Endometrium (tissue), 2 donors: ENCODE measurements at regions not wholly inside any gene's neighbourhood (a gene's known extent, or its start where the extent isn't known, plus 50 kb on each side); places are given as distances from the start of the nearest gene placed in this dataset.
A peak's percentile ranks its signal among the peaks of the same experiment; 100 is the strongest.
"Not testable (repeated sequence)": the region's sequence is repeated elsewhere in the genome, so short reads cannot be mapped to it uniquely, and the experiment has no call there.

Experiments used
- FAIRE-seq: peaks from 2 replicates; lab custom pipeline; 2012; peaks lifted over from hg19 to GRCh38; lab: Jason Lieb, UNC
- donor health status: control.
- donor health status: control.

DNA sequence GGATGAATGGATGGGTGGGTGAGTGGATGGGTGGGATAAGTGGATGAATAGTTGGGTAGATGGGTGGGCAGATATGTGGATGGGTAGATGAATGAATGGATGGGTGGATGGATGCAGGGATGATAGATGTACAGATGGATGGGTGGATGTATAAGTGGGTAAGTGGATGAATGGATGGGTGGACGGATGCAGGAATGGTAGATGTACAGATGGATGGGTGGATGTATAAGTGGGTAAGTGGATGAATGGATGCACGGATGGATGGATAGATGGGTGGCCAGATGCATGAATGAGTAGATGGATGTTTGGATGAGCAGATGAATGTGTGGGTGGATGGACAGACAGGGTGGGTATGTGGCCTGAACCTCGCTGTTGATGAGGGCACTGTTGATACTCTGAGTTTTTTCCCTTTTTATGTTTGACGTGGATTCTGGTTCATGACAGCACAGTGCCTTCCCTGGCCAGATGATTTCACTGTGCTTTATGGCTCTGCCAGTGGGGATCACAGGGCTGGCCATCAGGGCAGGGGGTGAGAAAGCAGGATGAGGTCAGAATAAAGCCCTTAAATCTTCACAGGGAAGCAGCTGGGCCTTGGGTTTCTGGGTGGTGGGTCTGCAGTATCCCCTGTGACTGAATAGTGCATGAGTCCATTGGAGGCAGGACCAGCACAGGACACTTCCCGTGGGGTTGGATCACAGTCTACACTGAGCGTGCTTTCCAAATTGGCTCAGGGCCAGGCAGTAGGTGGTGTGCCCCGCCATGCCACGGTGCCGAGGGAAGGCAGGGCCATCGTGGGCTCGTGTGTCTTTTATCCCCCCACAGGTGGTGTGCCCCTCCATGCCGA, 213.2 kb downstream of the BANP start:
- FAIRE-seq = not testable (repeated sequence)

- not testable (repeated sequence) for FAIRE-seq
These were observed 213.9 kb downstream of the BANP start for GRCh38 chr16:88165040-88165544.

- not testable (repeated sequence) for FAIRE-seq
These were observed 214.4 kb downstream of the BANP start for GRCh38 chr16:88165683-88166082.

- peak; percentile 87 for FAIRE-seq
These were observed 215.1 kb downstream of the BANP start for GRCh38 chr16:88166209-88166773.

DNA sequence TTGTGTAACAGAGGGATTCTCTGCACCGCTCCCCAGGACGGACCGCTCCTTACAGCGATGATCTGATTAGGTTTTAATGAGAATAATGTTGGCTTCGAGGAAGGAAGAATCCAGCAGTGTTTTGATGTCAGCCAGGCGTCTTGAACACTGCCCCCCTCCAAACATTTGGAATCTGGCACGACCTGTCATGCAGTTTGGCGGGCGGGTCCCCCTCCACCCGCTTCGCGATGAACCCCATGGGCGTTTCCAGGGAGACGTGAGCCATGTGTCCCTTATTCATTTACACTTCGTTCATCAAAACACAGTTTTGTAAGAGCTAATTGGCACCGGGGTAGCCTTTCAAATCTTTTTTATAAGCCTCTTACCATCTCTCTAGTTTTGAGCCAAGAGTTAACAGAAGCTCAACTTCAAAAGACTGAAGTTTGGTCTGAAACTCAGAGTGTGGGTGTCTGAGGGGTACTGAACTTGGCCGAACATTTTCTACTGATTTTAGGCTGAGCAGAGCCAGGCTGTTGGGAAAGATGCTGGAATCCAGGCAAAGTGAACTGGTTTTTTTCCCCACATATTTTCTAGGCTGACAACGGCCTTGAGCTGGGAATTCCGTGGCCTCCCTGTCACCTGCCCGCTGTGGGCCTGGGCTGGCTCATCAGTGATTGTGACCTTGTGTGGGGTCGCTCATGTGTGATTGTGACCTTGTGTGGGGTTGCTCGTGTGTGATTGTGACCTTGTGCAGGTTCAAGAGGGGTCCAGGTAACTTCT, 214.8 kb upstream of the ZNF469 start:
- FAIRE-seq = not testable (repeated sequence)

- not testable (repeated sequence) for FAIRE-seq
These were observed 214.2 kb upstream of the ZNF469 start for GRCh38 chr16:88168557-88168949.

GRCh38 chr16:88169136-88169830, 213.5 kb upstream of the ZNF469 start:
- not testable (repeated sequence) for FAIRE-seq

- not testable (repeated sequence) for FAIRE-seq
These were observed 213.0 kb upstream of the ZNF469 start for GRCh38 chr16:88169831-88170165.

GRCh38 chr16:88170528-88170991, 212.2 kb upstream of the ZNF469 start:
- FAIRE-seq = no peak

DNA sequence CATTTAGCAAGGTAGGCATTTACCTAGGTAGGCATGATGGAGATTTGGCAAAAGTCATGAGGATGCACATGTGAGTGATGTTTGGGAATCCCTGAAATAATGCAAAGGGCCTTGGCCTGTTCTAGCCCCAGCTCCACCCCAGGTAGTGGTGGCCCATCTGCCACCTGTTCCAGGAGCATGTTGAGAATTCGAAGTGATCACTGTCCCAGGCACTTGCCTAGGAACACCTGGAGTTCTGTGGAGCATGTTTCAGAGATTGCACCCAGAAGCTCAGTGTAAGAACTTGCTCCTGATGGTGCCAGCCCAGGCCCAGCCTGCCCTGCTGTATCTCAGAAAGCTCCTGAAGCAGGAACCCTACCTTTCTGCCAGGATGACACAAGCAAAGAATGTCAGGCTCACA, 211.6 kb upstream of the ZNF469 start:
- not testable (repeated sequence) for FAIRE-seq

- not testable (repeated sequence) for FAIRE-seq
These were observed 206.6 kb upstream of the ZNF469 start for GRCh38 chr16:88176184-88176583.

DNA sequence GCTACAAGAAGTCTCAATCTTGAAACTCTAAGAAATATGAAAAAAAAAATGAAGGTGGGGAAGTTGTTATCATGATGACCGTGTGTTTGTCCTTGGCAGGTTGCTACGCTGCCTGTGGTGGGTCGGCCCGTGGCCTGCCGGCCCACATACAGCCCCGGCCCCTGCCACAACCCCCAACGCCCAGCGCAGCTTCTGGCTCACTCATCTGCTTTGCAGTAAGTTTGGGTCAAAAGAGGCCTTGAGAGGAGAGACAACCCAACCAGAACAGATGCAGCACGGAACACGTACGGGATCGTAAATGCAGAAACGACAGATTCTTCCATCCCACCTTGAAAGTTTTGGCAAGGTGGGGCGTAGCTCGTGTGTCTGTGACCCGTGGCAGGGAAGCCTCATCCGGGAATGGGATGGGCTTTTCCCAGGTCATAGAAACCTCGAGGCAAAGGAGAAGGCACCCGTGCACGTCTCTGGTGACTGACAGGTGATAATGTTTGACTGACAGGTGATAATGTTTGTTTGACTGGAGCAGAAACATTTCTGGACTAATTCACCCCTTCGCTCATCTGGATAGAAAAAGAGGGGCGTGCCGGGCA, 206.1 kb upstream of the ZNF469 start:
- not testable (repeated sequence) for FAIRE-seq

DNA sequence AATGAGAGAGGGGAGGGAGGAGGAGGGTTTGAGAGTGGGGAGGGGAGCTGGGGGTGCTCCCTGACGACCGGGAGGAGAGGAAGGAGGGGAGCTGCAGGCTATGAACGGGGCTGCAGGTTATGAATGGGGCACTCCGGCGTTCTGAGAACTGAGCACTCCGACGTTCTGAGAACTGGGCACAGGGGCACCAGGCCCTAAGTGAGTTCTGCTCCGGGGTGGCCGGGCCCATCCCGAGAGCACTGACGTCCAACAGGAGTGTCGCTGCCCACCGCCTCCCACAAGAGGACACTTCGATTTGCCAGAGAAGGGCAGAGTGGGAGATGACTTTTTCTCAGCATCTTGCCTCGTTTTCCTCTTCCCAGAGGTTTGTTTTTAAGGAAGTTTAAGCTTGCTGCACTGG, 204.5 kb upstream of the ZNF469 start:
- not testable (repeated sequence) for FAIRE-seq

- FAIRE-seq = not testable (repeated sequence)
These were observed 203.9 kb upstream of the ZNF469 start for GRCh38 chr16:88178896-88179295.

DNA sequence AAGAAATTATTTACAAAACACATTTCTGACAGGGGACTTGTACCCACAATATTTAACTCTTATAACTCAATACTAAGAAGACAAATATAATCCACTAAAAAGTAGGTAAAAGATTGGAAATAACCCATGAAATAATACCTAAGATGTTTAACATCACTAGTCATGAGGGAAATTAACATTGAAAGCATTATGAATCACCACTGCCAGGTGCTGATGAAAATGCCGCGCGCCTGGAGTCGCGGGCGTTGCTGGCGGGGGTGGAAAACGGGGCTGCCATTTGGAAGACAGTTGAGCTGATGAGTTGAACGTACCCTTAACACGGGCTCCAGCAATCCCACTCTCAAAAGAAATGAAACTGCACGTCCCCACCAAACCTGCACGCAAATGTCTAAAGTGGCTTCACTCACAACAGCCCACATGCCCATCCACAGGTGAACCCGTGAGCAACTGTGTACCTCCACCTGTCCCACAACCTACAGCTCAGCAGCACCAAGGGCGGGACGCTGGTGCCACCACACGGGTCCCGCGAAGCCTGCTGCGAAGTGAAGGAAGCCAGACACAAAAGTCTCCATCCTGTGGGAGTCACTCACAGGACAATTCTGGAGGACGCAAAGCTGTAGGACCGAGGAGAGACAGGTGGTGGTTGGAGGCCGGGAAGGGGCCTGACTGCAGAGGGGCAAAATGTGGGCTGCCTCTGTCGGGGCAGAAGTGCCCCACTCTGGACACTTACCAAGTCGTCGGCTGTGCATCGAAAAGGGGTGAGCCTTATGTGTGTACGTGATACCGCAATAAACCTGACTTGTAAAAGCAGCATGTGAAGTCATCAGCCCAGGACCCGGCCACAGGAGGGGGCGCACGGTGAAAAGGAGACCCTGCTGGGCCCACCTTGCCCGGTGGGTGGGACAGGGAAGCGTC, 199.5 kb upstream of the ZNF469 start:
- not testable (repeated sequence) for FAIRE-seq

DNA sequence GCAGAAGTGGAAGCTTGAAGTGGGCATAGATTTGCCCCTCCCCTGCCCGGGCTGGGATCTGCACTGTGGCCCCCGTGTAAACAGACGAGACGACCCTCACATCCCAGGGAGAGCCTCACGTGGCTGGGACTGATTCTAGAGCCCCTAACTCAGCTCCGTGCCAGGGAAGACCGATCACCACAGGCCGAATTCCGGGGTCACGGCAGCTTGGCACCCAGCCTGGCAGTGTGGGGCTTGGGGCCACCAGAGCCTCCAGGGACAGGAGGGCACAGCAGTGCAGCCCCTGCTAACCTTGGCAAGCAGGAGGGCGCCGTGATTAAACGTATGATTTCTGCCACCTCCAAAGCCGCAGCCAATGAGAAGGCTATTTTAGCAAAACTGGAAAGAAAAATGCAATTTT, 198.7 kb upstream of the ZNF469 start:
- FAIRE-seq = not testable (repeated sequence)

DNA sequence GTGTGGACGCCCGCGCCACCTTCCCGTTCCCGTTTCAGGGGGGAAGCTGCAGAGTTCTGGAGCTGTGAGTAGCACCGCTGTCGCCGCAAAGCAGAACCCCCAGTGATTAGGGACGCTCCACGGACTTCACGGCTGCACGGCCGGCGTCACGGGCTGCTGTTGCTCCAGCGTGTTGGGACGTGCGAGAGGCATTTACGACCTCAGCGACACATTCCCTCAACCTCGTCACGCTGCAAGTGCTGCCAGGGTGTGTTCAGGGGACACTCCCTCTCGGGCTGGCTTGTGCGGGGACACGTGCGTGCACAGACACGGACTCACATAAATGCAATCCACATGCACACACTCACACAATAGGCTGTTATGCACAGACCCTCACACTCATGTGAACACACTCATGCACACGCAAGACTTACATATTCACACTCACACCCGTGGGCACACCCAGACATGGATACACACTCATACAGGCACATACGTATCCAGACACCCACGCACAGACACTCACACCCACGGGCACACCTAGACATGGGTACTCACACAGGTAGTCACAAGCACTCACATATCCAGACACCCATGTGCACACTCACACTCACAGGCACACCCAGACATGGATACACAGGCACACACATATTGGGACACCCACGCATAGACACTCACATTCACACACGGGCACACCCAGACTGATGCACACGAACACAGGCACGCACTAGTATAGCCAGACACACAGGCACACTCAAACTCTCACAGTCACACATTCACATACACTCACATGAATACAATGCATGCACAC, 198.0 kb upstream of the ZNF469 start:
- FAIRE-seq = not testable (repeated sequence)

DNA sequence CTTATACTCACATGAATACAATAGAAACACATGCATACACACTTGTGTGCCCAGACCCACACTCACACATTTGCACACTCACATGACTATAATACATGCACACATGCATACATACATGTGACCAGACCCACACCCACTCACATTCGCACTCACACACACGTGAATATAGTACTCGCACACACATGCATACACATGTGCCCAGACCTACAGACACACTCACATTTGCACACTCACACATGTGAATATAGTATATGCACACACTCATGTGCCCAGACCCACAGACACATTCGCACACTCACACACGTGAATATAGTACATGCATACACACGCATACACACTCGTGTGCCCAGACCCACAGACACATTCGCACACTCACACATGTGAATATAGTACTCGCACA, 197.4 kb upstream of the ZNF469 start:
- FAIRE-seq = not testable (repeated sequence)
